B cell (primary cell): ENCODE measurements at regions not wholly inside any gene's neighbourhood (a gene's known extent, or its start where the extent isn't known, plus 50 kb on each side); places are given as distances from the start of the nearest gene placed in this dataset.

Experiments
- ATAC-seq: fragments of 200-7000 bp; cut with Tn5 transposase; one replicate; pipeline ENCODE4 v1.10.0; 2021; ENCODE audit warnings: low read depth, mild to moderate bottlenecking, moderate number of reproducible peaks, moderate library complexity
- CTCF ChIA-PET: fragments of 350-600 bp; sonication (Branson Sonifier 250); formaldehyde crosslinking; loops from one replicate; lab custom pipeline; 2021; ENCODE audit warnings: antibody characterized with exemption, inconsistent platforms; lab: Charles Lee
- POLR2A ChIA-PET: fragments of 350-600 bp; sonication (Branson Sonifier 250); formaldehyde crosslinking; loops from one replicate; lab custom pipeline; 2021; ENCODE audit warnings: antibody characterized with exemption; lab: Charles Lee
- DNase-seq: peaks from one replicate; pipeline ENCODE4 v3.0.0; 2013
- H2AFZ ChIP-seq: 2 replicates; pipeline ENCODE4 v1.6.1; 2012; ENCODE audit warnings: mild to moderate bottlenecking, low read depth, low read length; ENCODE audit not compliant: insufficient read depth, poor library complexity, severe bottlenecking
- H3K27ac ChIP-seq, 2 donors: 1 replicate in 1 of 2; 2 replicates in 1 of 2; pipeline ENCODE4 v1.5.1; 2012 to 2013; ENCODE audit warnings: low read length in 2 of 2, mild to moderate bottlenecking in 2 of 2, moderate library complexity in 1 of 2
- H3K27me3 ChIP-seq, 4 experiments: fragments of 200-600 bp in 1 of 4; sonication (generic) in 1 of 4; replicated peaks in 1 of 4; 1 replicate in 2 of 4; 2 replicates in 2 of 4; pipeline versions ENCODE4 v1.6.1 to v1.7.0; 2013 to 2016; ENCODE audit warnings: low read length in 3 of 4, mild to moderate bottlenecking in 2 of 4, mixed read lengths in 1 of 4, moderate library complexity in 1 of 4; ENCODE audit not compliant: insufficient read depth in 4 of 4, control insufficient read depth in 3 of 4; ENCODE audit errors: control extremely low read depth in 1 of 4
- H3K36me3 ChIP-seq, 2 experiments: replicated peaks in 1 of 2; 1 replicate in 1 of 2; 2 replicates in 1 of 2; pipeline versions ENCODE4 v1.6.1 to v1.7.1; 2013; ENCODE audit warnings: low read length in 1 of 2; ENCODE audit not compliant: insufficient read depth in 2 of 2, control insufficient read depth in 1 of 2; ENCODE audit errors: control extremely low read depth in 1 of 2, extremely low read depth in 1 of 2
- H3K4me1 ChIP-seq, 2 donors: fragments of 200-600 bp in 1 of 2; sonication (generic) in 1 of 2; 1 replicate in 1 of 2; 2 replicates in 1 of 2; pipeline versions ENCODE4 v1.5.1 to v1.6.1; 2013 to 2017; ENCODE audit warnings: low read length in 2 of 2; ENCODE audit not compliant: control insufficient read depth in 2 of 2, insufficient read depth in 2 of 2
- H3K4me2 ChIP-seq: replicated peaks from 2 replicates; pipeline ENCODE3; 2012; ENCODE audit warnings: mild to moderate bottlenecking, low read depth, low read length; ENCODE audit not compliant: poor library complexity, severe bottlenecking
- H3K4me3 ChIP-seq, 5 experiments: fragments of 200-600 bp in 1 of 5; sonication (generic) in 1 of 5; 1 replicate in 3 of 5; 2 replicates in 2 of 5; pipeline versions ENCODE4 v1.5.1 to v1.7.0; 2011 to 2016; ENCODE audit warnings: low read length in 4 of 5, mild to moderate bottlenecking in 4 of 5, low read depth in 2 of 5, control low read depth in 1 of 5, moderate library complexity in 1 of 5; ENCODE audit not compliant: insufficient read depth in 1 of 5; ENCODE audit errors: control extremely low read depth in 1 of 5, extremely low read depth in 1 of 5
- H3K79me2 ChIP-seq: fragments of 200-600 bp; sonication (generic); one replicate; pipeline ENCODE4 v1.6.0; 2016; ENCODE audit warnings: low read length; ENCODE audit not compliant: control insufficient read depth, insufficient read depth
- H3K9ac ChIP-seq: fragments of 200-600 bp; sonication (generic); 2 replicates; pipeline ENCODE4 v1.6.1; 2017; ENCODE audit warnings: mild to moderate bottlenecking, low read length, moderate library complexity
- H3K9me3 ChIP-seq, 3 donors: one replicate each; pipeline versions ENCODE4 v1.6.1 to v1.7.1; 2013; ENCODE audit warnings: low read length in 2 of 3; ENCODE audit not compliant: control insufficient read depth in 2 of 3, insufficient read depth in 1 of 3; ENCODE audit errors: control extremely low read depth in 1 of 3
- H4K20me1 ChIP-seq: 2 replicates; pipeline ENCODE4 v1.6.0; 2012; ENCODE audit warnings: mild to moderate bottlenecking, low read length; ENCODE audit not compliant: insufficient read depth, control insufficient read depth, poor library complexity, severe bottlenecking
- H3K27ac Mint-ChIP-seq: one replicate; pipeline ENCODE4 v1.8.0; 2021; ENCODE audit warnings: mixed read lengths
- H3K27me3 Mint-ChIP-seq: one replicate; pipeline ENCODE4 v1.8.0; 2021; ENCODE audit warnings: mixed read lengths
- H3K4me1 Mint-ChIP-seq: one replicate; pipeline ENCODE4 v1.8.0; 2021; ENCODE audit warnings: mixed read lengths
- H3K4me3 Mint-ChIP-seq: one replicate; pipeline ENCODE4 v1.8.0; 2021; ENCODE audit warnings: mixed read lengths
- H3K9me3 Mint-ChIP-seq: one replicate; pipeline ENCODE4 v1.8.0; 2022; ENCODE audit warnings: mixed read lengths; ENCODE audit not compliant: insufficient read depth
- CTCF ChIP-seq: fragments of 200-600 bp; IDR thresholded peaks from one replicate; pipeline ENCODE4 v1.8.0; 2022; ENCODE audit warnings: antibody characterized with exemption, mild to moderate bottlenecking
- EZH2 ChIP-seq: IDR thresholded peaks from 2 replicates; pipeline ENCODE4 v1.6.1; 2012; ENCODE audit warnings: borderline replicate concordance, low read depth, mild to moderate bottlenecking, moderate library complexity, low read length; ENCODE audit not compliant: insufficient read depth, poor library complexity, severe bottlenecking
- WGBS: methylation state at CpG from one replicate; pipeline ENCODE4 v1.1.5; 2013; ENCODE audit warnings: missing lambda C conversion rate; ENCODE audit not compliant: insufficient coverage; 5-methylcytosine and 5-hydroxymethylcytosine counted together
- intact Hi-C: fragments of 100-400 bp; cut with micrococcal nuclease; formaldehyde crosslinking; loops from one replicate; pipeline ENCODE4 v1.10.0; 2022

GRCh38 chr21:33998402-33998801 lies 75.0 kb upstream of the MRPS6 start:
- 100% methylated on average over 1 of the region's 1 CpG for WGBS
- Histone ChIP-seq H3K79me2 (no peaks in the 10 kb centered on the region), H3K4me3 (no peak overlapping the region), H3K9me3 (peaks cover 0 to 13% (median 0%) of the 10 kb centered on the region in 3 donors), H3K4me2 (no peak overlapping the region), H3K36me3 (no peaks in the 10 kb centered on the region), H3K27me3 (no peaks in the 10 kb centered on the region), H3K27ac (no peak overlapping the region), H4K20me1 (no peaks in the 10 kb centered on the region), H2AFZ (no peak overlapping the region), H3K9ac (no peak overlapping the region), H3K4me1 (peaks cover 9% of the 10 kb centered on the region in 2 donors)
- no peak overlapping the region for H3K4me3 Mint-ChIP-seq
- peaks cover 2% of the 10 kb centered on the region for H3K9me3 Mint-ChIP-seq
- no peak overlapping the region for H3K27ac Mint-ChIP-seq
- H3K27me3 Mint-ChIP-seq: no peaks in the 10 kb centered on the region
- intact Hi-C loops: no loop called here
- ATAC-seq (no peak), DNase-seq (no peak)
- ChIA-PET POLR2A (interaction anchor here (1.7 kb wide), 1 partner anchor 51 kb away, joined by 3 read pairs; no protein-coding TSS in a partner anchor), CTCF (no interaction called here)
- H3K4me1 Mint-ChIP-seq: peaks cover 10% of the 10 kb centered on the region
- TF ChIP-seq EZH2: no peak

- H3K27ac Mint-ChIP-seq: no peak overlapping the region
- POLR2A ChIA-PET: no interaction called here
- intact Hi-C loops: no loop called here
Observed at GRCh38 chr21:33997436-33997835, 75.9 kb upstream of the MRPS6 start.

More at GRCh38 chr21:33997436-33997835, 75.9 kb upstream of the MRPS6 start:
- no peak overlapping the region for H3K4me3 ChIP-seq
- H3K27me3 ChIP-seq: no peaks in the 10 kb centered on the region
- no peaks in the 10 kb centered on the region for H3K79me2 ChIP-seq
- no peak overlapping the region for H3K9ac ChIP-seq
- H3K4me1 ChIP-seq: peaks cover 12 to 15% of the 10 kb centered on the region in 2 donors
- no peak overlapping the region for H3K4me2 ChIP-seq
- H4K20me1 ChIP-seq: no peaks in the 10 kb centered on the region
- no peak for TF ChIP-seq EZH2
- no peak for TF ChIP-seq CTCF
- H3K27ac ChIP-seq: no peak overlapping the region
- DNase-seq (no peak), ATAC-seq (no peak)
- H3K9me3 ChIP-seq: peaks cover 0 to 22% (median 2%) of the 10 kb centered on the region in 3 donors
- Mint-ChIP-seq H3K4me3 (no peak overlapping the region), H3K27me3 (no peaks in the 10 kb centered on the region), H3K4me1 (peaks cover 12% of the 10 kb centered on the region), H3K9me3 (peaks cover 2% of the 10 kb centered on the region)
- H3K36me3 ChIP-seq: no peaks in the 10 kb centered on the region
- CTCF ChIA-PET: no interaction called here
- H2AFZ ChIP-seq: no peak overlapping the region
